H1 (cell line): ENCODE measurements at regions not wholly inside any gene's neighbourhood (a gene's known extent, or its start where the extent isn't known, plus 50 kb on each side); places are given as distances from the start of the nearest gene placed in this dataset.

Source experiments
- CTCF ChIA-PET: fragments of 300-600 bp; sonication (Branson Sonifier 250); formaldehyde crosslinking; loops from one replicate; lab custom pipeline; 2021; ENCODE audit not compliant: partially characterized antibody; lab: Charles Lee
- POLR2A ChIA-PET: fragments of 300-600 bp; sonication (Branson Sonifier 250); formaldehyde crosslinking; loops from one replicate; lab custom pipeline; 2021; ENCODE audit warnings: inconsistent platforms; ENCODE audit not compliant: partially characterized antibody; lab: Charles Lee
- DNase-seq, 2 experiments: peaks; one replicate each; pipeline versions ENCODE4 v3.0.0 to v3.0.0-alpha.2; 2010 to 2022; ENCODE audit warnings: low spot score in 2 of 2, low read depth in 1 of 2, mixed read lengths in 1 of 2
- FAIRE-seq: peaks from 2 replicates; lab custom pipeline; 2011; peaks lifted over from hg19 to GRCh38; lab: Jason Lieb, UNC
- H2AFZ ChIP-seq: 2 replicates; pipeline ENCODE4 v1.8.1; 2012; ENCODE audit warnings: low read length, inconsistent platforms
- H2AK5ac ChIP-seq: 2 replicates; pipeline ENCODE4 v1.6.1; 2013; ENCODE audit warnings: low read depth, low read length
- H2BK120ac ChIP-seq: replicated peaks from 2 replicates; pipeline ENCODE3; 2013; ENCODE audit warnings: low read depth, low read length, inconsistent platforms
- H2BK12ac ChIP-seq: 2 replicates; pipeline ENCODE4 v1.6.1; 2013; ENCODE audit warnings: low read depth, low read length
- H2BK15ac ChIP-seq: 2 replicates; pipeline ENCODE4 v1.6.1; 2013; ENCODE audit warnings: low read length
- H2BK20ac ChIP-seq: 2 replicates; pipeline ENCODE4 v1.6.1; 2013; ENCODE audit warnings: low read length
- H2BK5ac ChIP-seq: 2 replicates; pipeline ENCODE4 v1.6.1; 2013; ENCODE audit warnings: low read depth, low read length
- H3K14ac ChIP-seq: 2 replicates; pipeline ENCODE4 v1.6.1; 2013; ENCODE audit warnings: inconsistent platforms; ENCODE audit not compliant: insufficient read length
- H3K18ac ChIP-seq: 2 replicates; pipeline ENCODE4 v1.6.1; 2013; ENCODE audit warnings: low read length; ENCODE audit errors: extremely low read depth
- H3K23ac ChIP-seq: 2 replicates; pipeline ENCODE4 v1.6.1; 2013; ENCODE audit warnings: inconsistent platforms; ENCODE audit not compliant: insufficient read length
- H3K23me2 ChIP-seq: 2 replicates; pipeline ENCODE4 v1.6.1; 2013; ENCODE audit warnings: low read depth, low read length
- H3K27ac ChIP-seq: 2 replicates; pipeline ENCODE4 v1.6.1; 2011; ENCODE audit warnings: low read depth, low read length, inconsistent platforms
- H3K27me3 ChIP-seq, 4 experiments: replicated peaks in 1 of 4; 1 replicate in 1 of 4; 2 replicates in 3 of 4; pipeline versions ENCODE4 v1.6.1 to v1.8.1; 2011 to 2013; ENCODE audit warnings: low read length in 3 of 4, mild to moderate bottlenecking in 3 of 4, inconsistent platforms in 2 of 4, mixed read lengths in 2 of 4, moderate library complexity in 1 of 4; ENCODE audit not compliant: control insufficient read depth in 3 of 4, insufficient read depth in 3 of 4; ENCODE audit errors: extremely low read depth in 1 of 4
- H3K36me3 ChIP-seq, 4 experiments: 2 replicates each; pipeline versions ENCODE4 v1.6.1 to v1.8.1; 2011 to 2013; ENCODE audit warnings: mild to moderate bottlenecking in 4 of 4, low read length in 3 of 4, moderate library complexity in 2 of 4, control low read depth in 1 of 4, inconsistent platforms in 1 of 4; ENCODE audit not compliant: insufficient read depth in 4 of 4, control insufficient read depth in 2 of 4
- H3K4ac ChIP-seq: replicated peaks from 2 replicates; pipeline ENCODE3; 2013; ENCODE audit warnings: low read length, low read depth, mixed read lengths, inconsistent platforms; ENCODE audit not compliant: insufficient read length
- H3K4me1 ChIP-seq, 4 experiments: replicated peaks in 1 of 4; 1 replicate in 1 of 4; 2 replicates in 3 of 4; pipeline versions ENCODE4 v1.6.1 to v1.8.1; 2011 to 2013; ENCODE audit warnings: low read length in 3 of 4, inconsistent platforms in 2 of 4, mixed read lengths in 1 of 4; ENCODE audit not compliant: insufficient read depth in 4 of 4, control insufficient read depth in 3 of 4
- H3K4me2 ChIP-seq, 2 experiments: 2 replicates each; pipeline versions ENCODE4 v1.6.1 to v1.8.1; 2011 to 2013; ENCODE audit warnings: low read depth in 2 of 2, low read length in 2 of 2, control low read depth in 1 of 2, inconsistent platforms in 1 of 2, mild to moderate bottlenecking in 1 of 2; ENCODE audit not compliant: insufficient read depth in 1 of 2
- H3K4me3 ChIP-seq, 4 experiments: fragments of 200-600, 300-600 bp in 1 of 4; sonication (generic), shearing (Covaris generic), sonication (Bioruptor Twin) in 1 of 4; 2 replicates each; pipeline versions ENCODE4 v1.5.1 to v1.8.1; 2011 to 2016; ENCODE audit warnings: low read length in 4 of 4, low read depth in 3 of 4, control low read depth in 2 of 4, inconsistent platforms in 2 of 4, mild to moderate bottlenecking in 2 of 4, mixed read lengths in 1 of 4, moderate library complexity in 1 of 4; ENCODE audit not compliant: insufficient read depth in 2 of 4; ENCODE audit errors: extremely low read depth in 1 of 4
- H3K56ac ChIP-seq: replicated peaks from 2 replicates; pipeline ENCODE3; 2013; ENCODE audit warnings: low read depth, mild to moderate bottlenecking, mixed read lengths, low read length, inconsistent platforms; ENCODE audit not compliant: insufficient read length
- H3K79me1 ChIP-seq: 2 replicates; pipeline ENCODE4 v1.6.1; 2013; ENCODE audit warnings: low read depth, low read length, control low read depth
- H3K79me2 ChIP-seq, 2 experiments: 2 replicates each; pipeline versions ENCODE4 v1.6.1 to v1.8.1; 2012 to 2013; ENCODE audit warnings: low read length in 2 of 2, mild to moderate bottlenecking in 2 of 2, inconsistent platforms in 1 of 2; ENCODE audit not compliant: insufficient read depth in 2 of 2, control insufficient read depth in 1 of 2
- H3K9ac ChIP-seq, 4 experiments: replicated peaks in 1 of 4; 1 replicate in 1 of 4; 2 replicates in 3 of 4; pipeline versions ENCODE4 v1.6.1 to v1.8.1; 2011 to 2013; ENCODE audit warnings: low read depth in 3 of 4, low read length in 3 of 4, control low read depth in 2 of 4, mild to moderate bottlenecking in 2 of 4, moderate library complexity in 2 of 4, inconsistent platforms in 1 of 4; ENCODE audit errors: extremely low read depth in 1 of 4
- H3K9me3 ChIP-seq, 2 experiments: 2 replicates each; pipeline versions ENCODE4 v1.6.1 to v1.8.1; 2012 to 2013; ENCODE audit warnings: mild to moderate bottlenecking in 2 of 2, moderate library complexity in 2 of 2, control low read depth in 1 of 2, inconsistent platforms in 1 of 2, low read depth in 1 of 2, low read length in 1 of 2, mixed read lengths in 1 of 2; ENCODE audit not compliant: insufficient read depth in 2 of 2
- H4K20me1 ChIP-seq, 2 experiments: replicated peaks in 1 of 2; 2 replicates each; pipeline versions ENCODE3 to v1.8.1; 2011 to 2013; ENCODE audit warnings: inconsistent platforms in 2 of 2, low read length in 2 of 2, mild to moderate bottlenecking in 1 of 2; ENCODE audit not compliant: insufficient read depth in 2 of 2, control insufficient read depth in 1 of 2
- H4K5ac ChIP-seq: 2 replicates; pipeline ENCODE4 v1.6.1; 2013; ENCODE audit warnings: low read length, low read depth, mixed read lengths, inconsistent platforms; ENCODE audit not compliant: insufficient read length
- H4K8ac ChIP-seq: 2 replicates; pipeline ENCODE4 v1.8.0; 2013; ENCODE audit warnings: mild to moderate bottlenecking, moderate library complexity, low read length, inconsistent platforms; ENCODE audit not compliant: insufficient read depth; ENCODE audit errors: extremely low read depth
- H4K91ac ChIP-seq: replicated peaks from 2 replicates; pipeline ENCODE3; 2013; ENCODE audit warnings: low read length, mixed read lengths, inconsistent platforms; ENCODE audit not compliant: insufficient read length
- ASH2L ChIP-seq: fragments of 200-600, 300-600 bp; sonication (generic); IDR thresholded peaks from one replicate; pipeline ENCODE4 v1.7.1; 2017; ENCODE audit warnings: low read length
- CBX8 ChIP-seq: fragments of 300-800, 300-1000 bp; sonication (generic); IDR thresholded peaks from 2 replicates; pipeline ENCODE4 v1.7.1; 2016; ENCODE audit warnings: low read depth, low read length, borderline replicate concordance
- MAX ChIP-seq: IDR thresholded peaks from 2 replicates; pipeline ENCODE4 v1.6.1; 2012; ENCODE audit warnings: inconsistent platforms
- NRF1 ChIP-seq: IDR thresholded peaks from 2 replicates; pipeline ENCODE4 v1.6.1; 2011; ENCODE audit warnings: mild to moderate bottlenecking, low read depth, low read length, improper control_type of control experiment
- SP1 ChIP-seq: IDR thresholded peaks from 2 replicates; pipeline ENCODE4 v1.6.1; 2011; ENCODE audit warnings: low read depth, low read length
- SP4 ChIP-seq: IDR thresholded peaks from 2 replicates; pipeline ENCODE4 v1.6.1; 2012; ENCODE audit warnings: low read length, inconsistent platforms
- TBP ChIP-seq: IDR thresholded peaks from 2 replicates; pipeline ENCODE4 v1.6.1; 2011; ENCODE audit warnings: low read depth, low read length, improper control_type of control experiment
- YY1 ChIP-seq: IDR thresholded peaks from 2 replicates; pipeline ENCODE4 v1.6.1; 2011; ENCODE audit warnings: low read depth, mild to moderate bottlenecking, low read length
- WGBS, 2 experiments: shearing (Covaris generic) in 1 of 2; methylation state at CpG; one replicate each; pipeline versions ENCODE4 v1.1.6 to v1.1.7; 2013 to 2015; ENCODE audit warnings: low lambda C conversion rate in 2 of 2, mixed read lengths in 2 of 2, inconsistent platforms in 1 of 2, low coverage in 1 of 2, missing lambda C conversion rate in 1 of 2; ENCODE audit not compliant: insufficient replicate concordance in 2 of 2, insufficient coverage in 1 of 2, insufficient read length in 1 of 2; ENCODE audit errors: extremely low coverage in 1 of 2, missing lambda C conversion rate in 1 of 2; 5-methylcytosine and 5-hydroxymethylcytosine counted together
- TF ChIP-seq, protein P1 (sequence below): IDR thresholded peaks from 2 replicates; pipeline ENCODE4 v1.6.1; 2012; ENCODE audit warnings: low read length, inconsistent platforms
- TF ChIP-seq, protein P2 (sequence below), 3 experiments: IDR thresholded peaks; 1 replicate in 2 of 3; 2 replicates in 1 of 3; pipeline versions ENCODE4 v1.5.1 to v1.6.1; 2011; ENCODE audit warnings: low read length in 3 of 3, mild to moderate bottlenecking in 3 of 3, inconsistent platforms in 2 of 3, low read depth in 1 of 3, moderate library complexity in 1 of 3; ENCODE audit not compliant: insufficient read depth in 1 of 3; ENCODE audit errors: control extremely low read depth in 1 of 3

GRCh38 chr5:23717486-23717885 lies 210.1 kb downstream of the PRDM9 start:
- 85% methylated on average over 3 of the region's 3 CpGs; no CpG with 5 or more reads in 1 of the 2 experiments for WGBS, 2 experiments
- no peak overlapping the region for H4K5ac ChIP-seq
- no peak overlapping the region for H3K14ac ChIP-seq
- no peak overlapping the region for H2BK120ac ChIP-seq
- H3K27ac ChIP-seq = no peak overlapping the region
- no peak overlapping the region for H2BK15ac ChIP-seq
- no peak overlapping the region for H2BK5ac ChIP-seq
- no peaks in the 10 kb centered on the region for H3K9me3 ChIP-seq
- no peaks in the 10 kb centered on the region for H3K36me3 ChIP-seq
- H3K56ac ChIP-seq = no peak overlapping the region
- H2BK20ac ChIP-seq = no peak overlapping the region
- H3K79me1 ChIP-seq = no peaks in the 10 kb centered on the region
- TF ChIP-seq, protein P1, sequence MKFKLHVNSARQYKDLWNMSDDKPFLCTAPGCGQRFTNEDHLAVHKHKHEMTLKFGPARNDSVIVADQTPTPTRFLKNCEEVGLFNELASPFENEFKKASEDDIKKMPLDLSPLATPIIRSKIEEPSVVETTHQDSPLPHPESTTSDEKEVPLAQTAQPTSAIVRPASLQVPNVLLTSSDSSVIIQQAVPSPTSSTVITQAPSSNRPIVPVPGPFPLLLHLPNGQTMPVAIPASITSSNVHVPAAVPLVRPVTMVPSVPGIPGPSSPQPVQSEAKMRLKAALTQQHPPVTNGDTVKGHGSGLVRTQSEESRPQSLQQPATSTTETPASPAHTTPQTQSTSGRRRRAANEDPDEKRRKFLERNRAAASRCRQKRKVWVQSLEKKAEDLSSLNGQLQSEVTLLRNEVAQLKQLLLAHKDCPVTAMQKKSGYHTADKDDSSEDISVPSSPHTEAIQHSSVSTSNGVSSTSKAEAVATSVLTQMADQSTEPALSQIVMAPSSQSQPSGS = no peak
- TF ChIP-seq NRF1 = no peak
- no peak for TF ChIP-seq ASH2L
- no peak for TF ChIP-seq SP1
- TF ChIP-seq, protein P2, sequence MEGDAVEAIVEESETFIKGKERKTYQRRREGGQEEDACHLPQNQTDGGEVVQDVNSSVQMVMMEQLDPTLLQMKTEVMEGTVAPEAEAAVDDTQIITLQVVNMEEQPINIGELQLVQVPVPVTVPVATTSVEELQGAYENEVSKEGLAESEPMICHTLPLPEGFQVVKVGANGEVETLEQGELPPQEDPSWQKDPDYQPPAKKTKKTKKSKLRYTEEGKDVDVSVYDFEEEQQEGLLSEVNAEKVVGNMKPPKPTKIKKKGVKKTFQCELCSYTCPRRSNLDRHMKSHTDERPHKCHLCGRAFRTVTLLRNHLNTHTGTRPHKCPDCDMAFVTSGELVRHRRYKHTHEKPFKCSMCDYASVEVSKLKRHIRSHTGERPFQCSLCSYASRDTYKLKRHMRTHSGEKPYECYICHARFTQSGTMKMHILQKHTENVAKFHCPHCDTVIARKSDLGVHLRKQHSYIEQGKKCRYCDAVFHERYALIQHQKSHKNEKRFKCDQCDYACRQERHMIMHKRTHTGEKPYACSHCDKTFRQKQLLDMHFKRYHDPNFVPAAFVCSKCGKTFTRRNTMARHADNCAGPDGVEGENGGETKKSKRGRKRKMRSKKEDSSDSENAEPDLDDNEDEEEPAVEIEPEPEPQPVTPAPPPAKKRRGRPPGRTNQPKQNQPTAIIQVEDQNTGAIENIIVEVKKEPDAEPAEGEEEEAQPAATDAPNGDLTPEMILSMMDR (IDR thresholded peaks at IDR 0.05; ENCODE audit: control extremely low read depth in 1 of 3, insufficient read depth in 1 of 3, low read depth in 1 of 3, low read length in 3 of 3) = no peak
- no peak for TF ChIP-seq MAX
- no peak for TF ChIP-seq CBX8
- TF ChIP-seq TBP = no peak
- TF ChIP-seq SP4 = no peak
- no peak for TF ChIP-seq YY1
- no peaks in the 10 kb centered on the region for H3K23me2 ChIP-seq
- H2AFZ ChIP-seq = no peak overlapping the region
- H3K4me3 ChIP-seq = no peak overlapping the region
- no peaks in the 10 kb centered on the region for H3K79me2 ChIP-seq
- H2BK12ac ChIP-seq = no peak overlapping the region
- no peaks in the 10 kb centered on the region for H4K20me1 ChIP-seq
- no peak overlapping the region for H3K9ac ChIP-seq
- ChIA-PET POLR2A (no interaction called here), CTCF (interaction anchor here (1.1 kb wide), 1 partner anchor 9 kb away, joined by 3 read pairs; no protein-coding TSS in a partner anchor)
- H4K8ac ChIP-seq = no peak overlapping the region
- no peak overlapping the region for H2AK5ac ChIP-seq
- H3K4me1 ChIP-seq = no peaks in the 10 kb centered on the region
- FAIRE-seq (no peak), DNase-seq (no peak)
- no peak overlapping the region for H3K18ac ChIP-seq
- H3K4me2 ChIP-seq = no peak overlapping the region
- no peak overlapping the region for H4K91ac ChIP-seq
- no peak overlapping the region for H3K4ac ChIP-seq
- H3K23ac ChIP-seq = no peak overlapping the region
- H3K27me3 ChIP-seq = no peaks in the 10 kb centered on the region
